Sigmoid colon (tissue), 4 donors: ENCODE measurements at regions not wholly inside any gene's neighbourhood (a gene's known extent, or its start where the extent isn't known, plus 50 kb on each side); places are given as distances from the start of the nearest gene placed in this dataset.

Source experiments
- EP300 ChIP-seq, 4 donors: sonication (generic); formaldehyde crosslinking; IDR thresholded peaks; one replicate each; pipeline ENCODE4 v1.6.1; 2017; ENCODE audit warnings: antibody characterized with exemption in 4 of 4
- POLR2A ChIP-seq, 2 donors: fragments of 450-650 bp; IDR thresholded peaks; one replicate each; pipeline ENCODE4 v1.6.1; 2016; ENCODE audit warnings: antibody characterized with exemption in 2 of 2, mild to moderate bottlenecking in 2 of 2, moderate library complexity in 2 of 2
- POLR2AphosphoS5 ChIP-seq, 4 donors: sonication (generic); formaldehyde crosslinking; IDR thresholded peaks; one replicate each; pipeline ENCODE4 v1.6.1; 2017; ENCODE audit warnings: antibody characterized with exemption in 4 of 4
- TF ChIP-seq, protein P1 (sequence below), 4 experiments: fragments of 450-650 bp in 3 of 4; fragments of 200-600 bp in 1 of 4; IDR thresholded peaks; one replicate each; pipeline ENCODE4 v1.5.1; 2016 to 2019; ENCODE audit warnings: antibody characterized with exemption in 4 of 4, mild to moderate bottlenecking in 3 of 4, moderate library complexity in 2 of 4

DNA sequence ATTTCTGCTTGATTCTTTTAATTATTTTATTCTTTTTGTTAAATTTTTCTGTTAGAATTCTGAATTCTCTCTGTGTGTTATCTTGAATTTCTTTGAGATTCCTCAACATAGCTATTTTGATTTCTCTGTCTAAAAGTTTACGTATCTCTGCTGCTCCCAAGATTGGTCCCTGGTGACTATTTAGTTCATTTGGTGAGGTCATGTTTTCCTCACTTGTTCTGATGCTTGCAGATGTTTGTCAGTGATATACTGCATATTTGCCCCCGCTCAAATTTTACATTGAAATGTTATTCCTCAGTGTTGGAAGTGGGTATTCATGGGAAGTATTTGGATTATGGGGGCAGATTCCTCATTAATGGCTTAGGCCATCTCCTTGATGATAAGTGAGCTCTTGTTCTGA, 105.3 kb downstream of the PRDM9 start:
- TF ChIP-seq, protein P1, sequence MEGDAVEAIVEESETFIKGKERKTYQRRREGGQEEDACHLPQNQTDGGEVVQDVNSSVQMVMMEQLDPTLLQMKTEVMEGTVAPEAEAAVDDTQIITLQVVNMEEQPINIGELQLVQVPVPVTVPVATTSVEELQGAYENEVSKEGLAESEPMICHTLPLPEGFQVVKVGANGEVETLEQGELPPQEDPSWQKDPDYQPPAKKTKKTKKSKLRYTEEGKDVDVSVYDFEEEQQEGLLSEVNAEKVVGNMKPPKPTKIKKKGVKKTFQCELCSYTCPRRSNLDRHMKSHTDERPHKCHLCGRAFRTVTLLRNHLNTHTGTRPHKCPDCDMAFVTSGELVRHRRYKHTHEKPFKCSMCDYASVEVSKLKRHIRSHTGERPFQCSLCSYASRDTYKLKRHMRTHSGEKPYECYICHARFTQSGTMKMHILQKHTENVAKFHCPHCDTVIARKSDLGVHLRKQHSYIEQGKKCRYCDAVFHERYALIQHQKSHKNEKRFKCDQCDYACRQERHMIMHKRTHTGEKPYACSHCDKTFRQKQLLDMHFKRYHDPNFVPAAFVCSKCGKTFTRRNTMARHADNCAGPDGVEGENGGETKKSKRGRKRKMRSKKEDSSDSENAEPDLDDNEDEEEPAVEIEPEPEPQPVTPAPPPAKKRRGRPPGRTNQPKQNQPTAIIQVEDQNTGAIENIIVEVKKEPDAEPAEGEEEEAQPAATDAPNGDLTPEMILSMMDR (IDR thresholded peaks at IDR 0.05), result no peak
- TF ChIP-seq POLR2AphosphoS5 (IDR thresholded peaks at IDR 0.05), result no peak
- TF ChIP-seq POLR2A (IDR thresholded peaks at IDR 0.05), result no peak
- no peak for TF ChIP-seq EP300 (IDR thresholded peaks at IDR 0.05)
